ENCODE measurements at regions not wholly inside any gene's neighbourhood (a gene's known extent, or its start where the extent isn't known, plus 50 kb on each side); places are given as distances from the start of the nearest gene placed in this dataset.
"Not testable (repeated sequence)": the region's sequence is repeated elsewhere in the genome, so short reads cannot be mapped to it uniquely, and the experiment has no call there.

- H3K4me3 ChIP-seq (ENCODE audit: low read depth, low read length), result no peak overlapping the region
- DNase-seq (ENCODE audit: low read depth), result no peak
- TF ChIP-seq CTCF (conservative IDR thresholded peaks at IDR 0.05; ENCODE audit: low read depth, low read length), result no peak
These were observed 1550.9 kb downstream of the PCDH9 start for GRCh38 chr13:65679240-65679639.

GRCh38 chr13:65677906-65678305 is 1552.2 kb downstream of the PCDH9 start:
- TF ChIP-seq CTCF (conservative IDR thresholded peaks at IDR 0.05; ENCODE audit: low read depth, low read length), result peak; percentile 18
- no peak for DNase-seq (ENCODE audit: low read depth)

GRCh38 chr13:65675383-65675782 is 1554.8 kb downstream of the PCDH9 start:
- DNase-seq (ENCODE audit: low read depth); H3K4me3 ChIP-seq (ENCODE audit: low read depth, low read length): not testable (repeated sequence)

More at GRCh38 chr13:65677906-65678305, 1552.2 kb downstream of the PCDH9 start:
- no peak overlapping the region for H3K4me3 ChIP-seq (ENCODE audit: low read depth, low read length)

- DNase-seq (ENCODE audit: low read depth), result no peak
- no peak for TF ChIP-seq CTCF (conservative IDR thresholded peaks at IDR 0.05; ENCODE audit: low read depth, low read length)
- no peak overlapping the region for H3K4me3 ChIP-seq (ENCODE audit: low read depth, low read length)
These were observed 1560.0 kb downstream of the PCDH9 start for GRCh38 chr13:65670014-65670625.

GRCh38 chr13:65660731-65661130 is 1569.4 kb downstream of the PCDH9 start:
- no peak for TF ChIP-seq CTCF (conservative IDR thresholded peaks at IDR 0.05; ENCODE audit: low read depth, low read length)
- DNase-seq (ENCODE audit: low read depth), result no peak
- H3K4me3 ChIP-seq (ENCODE audit: low read depth, low read length), result no peak overlapping the region

GRCh38 chr13:65656740-65657329 is 1573.3 kb downstream of the PCDH9 start:
- no peak overlapping the region for H3K4me3 ChIP-seq (ENCODE audit: low read depth, low read length)
- TF ChIP-seq CTCF (conservative IDR thresholded peaks at IDR 0.05; ENCODE audit: low read depth, low read length), result peak; percentile 51
- DNase-seq (ENCODE audit: low read depth), result no peak

- H3K4me3 ChIP-seq (ENCODE audit: low read depth, low read length), result no peak overlapping the region
- DNase-seq (ENCODE audit: low read depth), result no peak
- TF ChIP-seq CTCF (conservative IDR thresholded peaks at IDR 0.05; ENCODE audit: low read depth, low read length), result no peak
These were observed 1576.5 kb downstream of the PCDH9 start for GRCh38 chr13:65653613-65654012.
